ENCODE measurements at regions not wholly inside any gene's neighbourhood (a gene's known extent, or its start where the extent isn't known, plus 50 kb on each side); places are given as distances from the start of the nearest gene placed in this dataset.

GRCh38 chr12:34297790-34298164, 275.5 kb downstream of the ALG10 start:
- H3K27me3 Mint-ChIP-seq = no peaks in the 10 kb centered on the region
- no peaks in the 10 kb centered on the region for H3K9me3 Mint-ChIP-seq (ENCODE audit: low read depth)
- no peak overlapping the region for H3K27ac Mint-ChIP-seq
- no peaks in the 10 kb centered on the region for H3K36me3 Mint-ChIP-seq
- H3K4me1 Mint-ChIP-seq (ENCODE audit: low read depth) = no peaks in the 10 kb centered on the region
- no peak overlapping the region for H3K4me3 Mint-ChIP-seq

- H3K4me3 Mint-ChIP-seq = no peak overlapping the region
- H3K36me3 Mint-ChIP-seq = no peaks in the 10 kb centered on the region
- H3K27me3 Mint-ChIP-seq = no peaks in the 10 kb centered on the region
- H3K4me1 Mint-ChIP-seq (ENCODE audit: low read depth) = no peaks in the 10 kb centered on the region
- no peaks in the 10 kb centered on the region for H3K9me3 Mint-ChIP-seq (ENCODE audit: low read depth)
- no peak overlapping the region for H3K27ac Mint-ChIP-seq
These were observed 276.1 kb downstream of the ALG10 start for GRCh38 chr12:34298176-34298970.

GRCh38 chr12:34298971-34299801, 276.9 kb downstream of the ALG10 start:
- Mint-ChIP-seq H3K9me3 (ENCODE audit: low read depth) (peaks cover 3% of the 10 kb centered on the region), H3K27me3 (no peaks in the 10 kb centered on the region), H3K36me3 (no peaks in the 10 kb centered on the region)

GRCh38 chr12:34299802-34300193, 277.5 kb downstream of the ALG10 start:
- no peaks in the 10 kb centered on the region for H3K36me3 Mint-ChIP-seq
- no peak overlapping the region for H3K27ac Mint-ChIP-seq
- H3K4me1 Mint-ChIP-seq (ENCODE audit: low read depth) = no peaks in the 10 kb centered on the region
- no peak overlapping the region for H3K4me3 Mint-ChIP-seq
- no peaks in the 10 kb centered on the region for H3K27me3 Mint-ChIP-seq
- H3K9me3 Mint-ChIP-seq (ENCODE audit: low read depth) = peaks cover 5% of the 10 kb centered on the region

More at GRCh38 chr12:34298971-34299801, 276.9 kb downstream of the ALG10 start:
- Mint-ChIP-seq H3K4me1 (ENCODE audit: low read depth) (no peaks in the 10 kb centered on the region), H3K4me3 (no peak overlapping the region), H3K27ac (no peak overlapping the region)

- H3K27ac Mint-ChIP-seq = no peak overlapping the region
- no peaks in the 10 kb centered on the region for H3K27me3 Mint-ChIP-seq
- no peak overlapping the region for H3K4me3 Mint-ChIP-seq
- no peaks in the 10 kb centered on the region for H3K4me1 Mint-ChIP-seq (ENCODE audit: low read depth)
- H3K36me3 Mint-ChIP-seq = no peaks in the 10 kb centered on the region
- peaks cover 11% of the 10 kb centered on the region for H3K9me3 Mint-ChIP-seq (ENCODE audit: low read depth)
These were observed 278.3 kb downstream of the ALG10 start for GRCh38 chr12:34300376-34301250.

- Mint-ChIP-seq H3K36me3 (no peaks in the 10 kb centered on the region), H3K27me3 (no peaks in the 10 kb centered on the region)
These were observed 279.2 kb downstream of the ALG10 start for GRCh38 chr12:34301251-34302130.

GRCh38 chr12:34302131-34302885, 280.0 kb downstream of the ALG10 start:
- Mint-ChIP-seq H3K4me1 (ENCODE audit: low read depth) (no peaks in the 10 kb centered on the region), H3K9me3 (ENCODE audit: low read depth) (peaks cover 11% of the 10 kb centered on the region), H3K4me3 (no peak overlapping the region)

More at GRCh38 chr12:34301251-34302130, 279.2 kb downstream of the ALG10 start:
- Mint-ChIP-seq H3K4me1 (ENCODE audit: low read depth) (no peaks in the 10 kb centered on the region), H3K27ac (no peak overlapping the region), H3K9me3 (ENCODE audit: low read depth) (peaks cover 11% of the 10 kb centered on the region), H3K4me3 (no peak overlapping the region)

GRCh38 chr12:34303091-34303870, 281.0 kb downstream of the ALG10 start:
- H3K27me3 Mint-ChIP-seq = no peaks in the 10 kb centered on the region
- H3K9me3 Mint-ChIP-seq (ENCODE audit: low read depth) = peaks cover 17% of the 10 kb centered on the region

More at GRCh38 chr12:34302131-34302885, 280.0 kb downstream of the ALG10 start:
- Mint-ChIP-seq H3K27me3 (no peaks in the 10 kb centered on the region), H3K27ac (no peak overlapping the region), H3K36me3 (no peaks in the 10 kb centered on the region)

GRCh38 chr12:34304001-34304400, 281.7 kb downstream of the ALG10 start:
- H3K4me1 Mint-ChIP-seq (ENCODE audit: low read depth) = no peaks in the 10 kb centered on the region
- no peak overlapping the region for H3K27ac Mint-ChIP-seq
- H3K36me3 Mint-ChIP-seq = no peaks in the 10 kb centered on the region
- no peak overlapping the region for H3K4me3 Mint-ChIP-seq
- peaks cover 17% of the 10 kb centered on the region for H3K9me3 Mint-ChIP-seq (ENCODE audit: low read depth)
- no peaks in the 10 kb centered on the region for H3K27me3 Mint-ChIP-seq

More at GRCh38 chr12:34303091-34303870, 281.0 kb downstream of the ALG10 start:
- Mint-ChIP-seq H3K4me1 (ENCODE audit: low read depth) (no peaks in the 10 kb centered on the region), H3K36me3 (no peaks in the 10 kb centered on the region), H3K4me3 (no peak overlapping the region), H3K27ac (no peak overlapping the region)

GRCh38 chr12:34304546-34304945, 282.2 kb downstream of the ALG10 start:
- Mint-ChIP-seq H3K36me3 (no peaks in the 10 kb centered on the region), H3K4me3 (no peak overlapping the region), H3K27me3 (no peaks in the 10 kb centered on the region), H3K27ac (no peak overlapping the region), H3K9me3 (ENCODE audit: low read depth) (peaks cover 17% of the 10 kb centered on the region), H3K4me1 (ENCODE audit: low read depth) (no peaks in the 10 kb centered on the region)

- H3K9me3 Mint-ChIP-seq (ENCODE audit: low read depth) = peaks cover 17% of the 10 kb centered on the region
These were observed 282.9 kb downstream of the ALG10 start for GRCh38 chr12:34305176-34305575.

GRCh38 chr12:34306133-34306830, 284.0 kb downstream of the ALG10 start:
- Mint-ChIP-seq H3K27ac (no peak overlapping the region), H3K27me3 (no peaks in the 10 kb centered on the region), H3K36me3 (no peaks in the 10 kb centered on the region), H3K4me1 (ENCODE audit: low read depth) (no peaks in the 10 kb centered on the region), H3K4me3 (no peak overlapping the region), H3K9me3 (ENCODE audit: low read depth) (peaks cover 17% of the 10 kb centered on the region)

More at GRCh38 chr12:34305176-34305575, 282.9 kb downstream of the ALG10 start:
- Mint-ChIP-seq H3K27ac (no peak overlapping the region), H3K4me3 (no peak overlapping the region), H3K4me1 (ENCODE audit: low read depth) (no peaks in the 10 kb centered on the region), H3K27me3 (no peaks in the 10 kb centered on the region), H3K36me3 (no peaks in the 10 kb centered on the region)
